ENCODE measurements at regions not wholly inside any gene's neighbourhood (a gene's known extent, or its start where the extent isn't known, plus 50 kb on each side); places are given as distances from the start of the nearest gene placed in this dataset.

- 24% methylated on average over 2 of the region's 2 CpGs for WGBS (ENCODE audit: low lambda C conversion rate)
Observed at GRCh38 chr12:105674871-105675699, 344.6 kb downstream of the C12orf75 start.

More at GRCh38 chr12:105674871-105675699, 344.6 kb downstream of the C12orf75 start:
- POLR2A ChIA-PET, result no interaction called here
- no peak for FAIRE-seq
- CTCF ChIA-PET (ENCODE audit: low intra/inter-chr PET ratio, low total read pairs), result no interaction called here
- Histone ChIP-seq H3K79me2 (ENCODE audit: insufficient read depth, low read length) (no peaks in the 10 kb centered on the region), H2AFZ (ENCODE audit: low read length) (no peak overlapping the region), H3K9me3 (ENCODE audit: low read length) (no peaks in the 10 kb centered on the region), H4K20me1 (ENCODE audit: insufficient read depth, low read length) (no peaks in the 10 kb centered on the region), H3K36me3 (replicated peaks in 1 of 2; ENCODE audit: control insufficient read depth in 1 of 2, insufficient read depth in 2 of 2, low read length in 2 of 2) (no peaks in the 10 kb centered on the region), H3K27me3 (ENCODE audit: control insufficient read depth in 1 of 2, insufficient read depth in 2 of 2, low read length in 2 of 2) (no peaks in the 10 kb centered on the region), H3K9ac (ENCODE audit: insufficient read depth, low read depth, low read length) (no peak overlapping the region), H3K4me2 (ENCODE audit: low read depth, low read length) (no peak overlapping the region), H3K4me1 (ENCODE audit: insufficient read depth, low read length) (no peaks in the 10 kb centered on the region), H3K27ac (ENCODE audit: extremely low read length, insufficient read depth, low read length) (no peak overlapping the region), H3K4me3 (replicated peaks in 1 of 3; ENCODE audit: insufficient read depth in 1 of 3, low read depth in 2 of 3, low read length in 3 of 3) (no peak overlapping the region)
- DNase-seq (ENCODE audit: low spot score), result no peak
- intact Hi-C loops (cut with micrococcal nuclease; ENCODE audit: unreplicated experiment), result no loop called here
- no peak for ATAC-seq
- in situ Hi-C loops (cut with HindIII; ENCODE audit: extremely low pct_ligation_motif_present, low pct_unique_long_range_greater_than_20kb), result no loop called here
- TF ChIP-seq PAX8 (CRISPR knock-in tag; IDR thresholded peaks at IDR 0.05; ENCODE audit: borderline replicate concordance), result no peak
- no peak for TF ChIP-seq CEBPB (IDR thresholded peaks at IDR 0.05; ENCODE audit: borderline replicate concordance, low read depth, low read length)
- no peak for TF ChIP-seq ZNF136 (CRISPR knock-in tag; IDR thresholded peaks at IDR 0.05; ENCODE audit: low read depth)
- no peak for TF ChIP-seq ZNF331 (CRISPR knock-in tag; IDR thresholded peaks at IDR 0.05)
- no peak for TF ChIP-seq ZNF782 (CRISPR knock-in tag; IDR thresholded peaks at IDR 0.05; ENCODE audit: borderline replicate concordance)
- TF ChIP-seq ZNF264 (CRISPR knock-in tag; IDR thresholded peaks at IDR 0.05), result no peak
- no peak for TF ChIP-seq ZFP90 (CRISPR knock-in tag; IDR thresholded peaks at IDR 0.05; ENCODE audit: borderline replicate concordance)
- no peak for TF ChIP-seq ZNF709 (CRISPR knock-in tag; IDR thresholded peaks at IDR 0.05)
- TF ChIP-seq SMAD3 (CRISPR knock-in tag; IDR thresholded peaks at IDR 0.05), result no peak
- no peak for TF ChIP-seq NR2F2 (IDR thresholded peaks at IDR 0.05; ENCODE audit: borderline replicate concordance, low read depth)
- TF ChIP-seq FOSL1 (CRISPR knock-in tag; IDR thresholded peaks at IDR 0.05; ENCODE audit: borderline replicate concordance), result no peak
- TF ChIP-seq GMEB1 (CRISPR knock-in tag; IDR thresholded peaks at IDR 0.05; ENCODE audit: borderline replicate concordance), result no peak
- TF ChIP-seq ZNF101 (CRISPR knock-in tag; IDR thresholded peaks at IDR 0.05; ENCODE audit: borderline replicate concordance, low read depth), result no peak
- TF ChIP-seq SIX4 (CRISPR knock-in tag; IDR thresholded peaks at IDR 0.05), result no peak
- TF ChIP-seq ZSCAN31 (CRISPR knock-in tag; IDR thresholded peaks at IDR 0.05; ENCODE audit: low read depth), result no peak
- BruUV-seq (replicated peaks), result no TSS peak
